Uterus (tissue), 3 donors: ENCODE measurements at regions not wholly inside any gene's neighbourhood (a gene's known extent, or its start where the extent isn't known, plus 50 kb on each side); places are given as distances from the start of the nearest gene placed in this dataset.
A peak's percentile ranks its signal among the peaks of the same experiment; 100 is the strongest.

Experiments
- DNase-seq, 2 donors: peaks; one replicate each; pipeline ENCODE4 v3.0.0-alpha.2; 2019 to 2020
- H3K27ac ChIP-seq, 2 donors: fragments of 200-600 bp; sonication (generic); 1 replicate in 1 of 2; 2 replicates in 1 of 2; pipeline ENCODE4 v1.5.1; 2016 to 2018
- H3K27me3 ChIP-seq, 2 donors: fragments of 200-600 bp; sonication (generic); one replicate each; pipeline ENCODE4 v1.5.1; 2018 to 2019; ENCODE audit warnings: control low read depth in 1 of 2
- H3K36me3 ChIP-seq, 2 donors: fragments of 200-600 bp; sonication (generic); one replicate each; pipeline ENCODE4 v1.5.1; 2019; ENCODE audit warnings: control low read depth in 1 of 2
- H3K4me1 ChIP-seq, 2 donors: fragments of 200-600 bp; sonication (generic); one replicate each; pipeline ENCODE4 v1.5.1; 2018 to 2019; ENCODE audit warnings: control low read depth in 1 of 2
- H3K4me3 ChIP-seq, 2 donors: fragments of 200-600 bp; sonication (generic); 1 replicate in 1 of 2; 2 replicates in 1 of 2; pipeline ENCODE4 v1.5.1; 2018 to 2019; ENCODE audit warnings: mild to moderate bottlenecking in 1 of 2
- H3K9me3 ChIP-seq, 2 donors: fragments of 200-600 bp; sonication (generic); one replicate each; pipeline ENCODE4 v1.5.1; 2019; ENCODE audit warnings: control low read depth in 1 of 2
- CTCF ChIP-seq, 4 experiments: fragments of 200-600 bp in 2 of 4; fragments of 450-650 bp in 2 of 4; sonication (generic) in 2 of 4; IDR thresholded peaks; one replicate each; pipeline ENCODE4 v1.5.1; 2016 to 2019; ENCODE audit warnings: antibody characterized with exemption in 4 of 4, mild to moderate bottlenecking in 2 of 4, moderate library complexity in 1 of 4
- POLR2A ChIP-seq, 2 donors: fragments of 450-650 bp; IDR thresholded peaks; one replicate each; pipeline ENCODE4 v1.6.1; 2016; ENCODE audit warnings: antibody characterized with exemption in 2 of 2, mild to moderate bottlenecking in 1 of 2, moderate library complexity in 1 of 2
- intact Hi-C: fragments of 100-400 bp; cut with DNase I; formaldehyde crosslinking; loops from one replicate; pipeline ENCODE4 v1.15.1; 2023; ENCODE audit warnings: low total_unique reads
- donor health status: DM: yes; HTN: yes; CAD: no.

- TF ChIP-seq CTCF (IDR thresholded peaks at IDR 0.05), result no peak
- no peak for TF ChIP-seq POLR2A (IDR thresholded peaks at IDR 0.05)
- H3K27ac ChIP-seq, result no peak overlapping the region
- intact Hi-C loops, result no loop called here
- DNase-seq, result no peak
- H3K4me1 ChIP-seq, result peaks cover 0 to 8% of the 10 kb centered on the region in 2 donors
- H3K9me3 ChIP-seq, result no peaks in the 10 kb centered on the region
- no peaks in the 10 kb centered on the region for H3K36me3 ChIP-seq
- H3K27me3 ChIP-seq, result no peaks in the 10 kb centered on the region
- no peak overlapping the region for H3K4me3 ChIP-seq
These were observed 281.6 kb upstream of the FMN2 start for GRCh38 chr1:239810061-239810481.

GRCh38 chr1:239811211-239811885 lies 280.3 kb upstream of the FMN2 start:
- Histone ChIP-seq H3K27ac (no peak overlapping the region), H3K36me3 (no peaks in the 10 kb centered on the region), H3K4me1 (peaks cover 0 to 9% of the 10 kb centered on the region in 2 donors), H3K4me3 (no peak overlapping the region), H3K9me3 (no peaks in the 10 kb centered on the region), H3K27me3 (no peaks in the 10 kb centered on the region)
- DNase-seq, result no peak
- TF ChIP-seq POLR2A (IDR thresholded peaks at IDR 0.05), result no peak
- TF ChIP-seq CTCF (IDR thresholded peaks at IDR 0.05), result no peak
- intact Hi-C loops, result no loop called here

DNA sequence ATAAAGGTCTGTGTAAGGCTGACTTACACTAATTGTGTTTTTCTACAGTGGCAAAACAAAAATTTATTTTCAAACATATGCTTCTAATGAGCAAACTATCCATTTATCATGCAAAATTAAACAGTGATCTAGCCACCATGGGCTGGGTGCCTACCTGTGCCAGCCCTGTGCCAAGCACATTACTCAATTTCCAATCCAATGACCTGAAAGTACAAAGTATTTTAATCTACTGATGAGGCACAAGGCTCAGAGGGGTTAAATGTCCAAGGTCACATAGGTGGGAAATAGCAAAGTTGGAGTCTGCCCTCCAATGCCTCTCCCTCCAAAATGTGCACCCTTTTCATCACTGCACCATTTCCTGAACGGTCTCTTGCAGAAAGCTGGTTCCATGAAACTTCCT lies 279.1 kb upstream of the FMN2 start:
- Histone ChIP-seq H3K4me1 (peaks cover 0 to 9% of the 10 kb centered on the region in 2 donors), H3K9me3 (no peaks in the 10 kb centered on the region), H3K4me3 (no peak overlapping the region), H3K27me3 (no peaks in the 10 kb centered on the region), H3K36me3 (no peaks in the 10 kb centered on the region), H3K27ac (no peak overlapping the region)
- no peak for TF ChIP-seq CTCF (IDR thresholded peaks at IDR 0.05)
- no peak for TF ChIP-seq POLR2A (IDR thresholded peaks at IDR 0.05)
- intact Hi-C loops, result no loop called here
- DNase-seq, result no peak

DNA sequence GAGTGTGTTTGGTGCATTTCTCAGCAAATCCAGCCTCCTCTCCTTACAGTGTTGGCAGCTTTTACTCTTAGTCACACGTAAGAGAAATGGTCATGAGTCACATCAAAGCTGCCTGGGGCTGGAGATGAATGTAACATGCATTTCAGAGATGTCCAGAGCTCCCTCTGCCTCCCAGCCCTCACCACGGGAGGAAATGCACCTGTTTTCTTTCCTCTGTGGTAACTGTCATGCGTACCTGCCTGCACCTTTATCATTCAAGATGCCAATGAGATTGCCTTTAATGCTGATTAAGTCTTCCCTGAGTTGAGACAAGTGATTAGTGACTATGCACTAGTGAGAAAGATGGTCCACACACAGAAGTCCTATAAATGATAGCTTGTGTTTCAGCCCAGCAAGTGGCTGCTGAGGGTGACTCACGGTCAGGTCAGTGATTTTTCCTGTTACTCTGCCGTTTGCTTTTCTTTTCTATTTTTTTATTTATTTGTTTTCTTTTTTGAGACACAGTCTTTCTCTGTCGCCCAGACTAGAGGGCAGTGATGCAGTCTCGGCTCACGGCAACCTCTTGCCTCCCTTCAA lies 277.3 kb upstream of the FMN2 start:
- intact Hi-C loops, result no loop called here
- Histone ChIP-seq H3K36me3 (no peaks in the 10 kb centered on the region), H3K27ac (peak overlapping the region; percentile 86 to 90), H3K9me3 (no peaks in the 10 kb centered on the region), H3K4me3 (no peak overlapping the region), H3K4me1 (peaks cover 0 to 9% of the 10 kb centered on the region in 2 donors), H3K27me3 (no peaks in the 10 kb centered on the region)
- TF ChIP-seq POLR2A (IDR thresholded peaks at IDR 0.05) (no peak), CTCF (IDR thresholded peaks at IDR 0.05) (peak in 1 of 4 experiments; percentile 5)
- peak; percentile 22 to 69 for DNase-seq

DNA sequence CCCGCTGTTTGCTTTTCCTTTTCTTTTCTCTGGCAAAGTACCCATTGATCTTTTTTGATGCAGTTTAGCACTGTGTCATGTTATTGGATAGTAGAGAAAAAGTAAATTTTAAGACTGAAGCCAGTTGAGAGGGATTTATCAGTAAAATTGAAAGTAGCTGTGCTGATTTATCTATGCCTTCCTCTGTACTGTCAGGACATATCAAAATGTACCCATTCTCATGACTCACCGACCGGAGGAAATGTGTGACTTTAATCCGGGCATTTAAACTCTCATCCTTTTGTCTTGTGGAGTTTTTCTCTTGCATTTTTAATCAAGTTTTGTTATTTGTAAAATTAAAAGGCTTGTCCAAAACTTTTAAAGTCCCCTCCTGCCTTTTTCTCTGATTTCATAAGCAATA lies 276.6 kb upstream of the FMN2 start:
- Histone ChIP-seq H3K36me3 (no peaks in the 10 kb centered on the region), H3K27me3 (no peaks in the 10 kb centered on the region), H3K4me3 (no peak overlapping the region), H3K9me3 (no peaks in the 10 kb centered on the region), H3K4me1 (peaks cover 0 to 9% of the 10 kb centered on the region in 2 donors), H3K27ac (peak overlapping the region; percentile 86 to 90)
- intact Hi-C loops, result no loop called here
- TF ChIP-seq POLR2A (IDR thresholded peaks at IDR 0.05) (no peak), CTCF (IDR thresholded peaks at IDR 0.05) (no peak)
- DNase-seq, result no peak
